ENCODE measurements at regions not wholly inside any gene's neighbourhood (a gene's known extent, or its start where the extent isn't known, plus 50 kb on each side); places are given as distances from the start of the nearest gene placed in this dataset.

- no peak for TF ChIP-seq CTCF (IDR thresholded peaks at IDR 0.05)
- no peak for TF ChIP-seq POLR2A (IDR thresholded peaks at IDR 0.05)
These were observed 171.2 kb downstream of the TTC8 start for GRCh38 chr14:88995437-88996198.

Data from esophagus squamous epithelium (tissue), 4 donors.